Upper lobe of left lung (tissue), 6 donors: ENCODE measurements at regions not wholly inside any gene's neighbourhood (a gene's known extent, or its start where the extent isn't known, plus 50 kb on each side); places are given as distances from the start of the nearest gene placed in this dataset.

Source experiments
- ATAC-seq, 2 donors: fragments of 200-7000 bp; cut with Tn5 transposase; one replicate each; pipeline ENCODE4 v1.9.1; 2022; ENCODE audit warnings: mild to moderate bottlenecking in 2 of 2, moderate library complexity in 2 of 2; ENCODE audit not compliant: low FRiP score in 2 of 2
- DNase-seq, 2 donors: peaks; one replicate each; pipeline ENCODE4 v3.0.0-alpha.2; 2019 to 2020
- H3K27ac ChIP-seq, 4 donors: fragments of 200-600 bp; sonication (generic); one replicate each; pipeline ENCODE4 v1.5.1; 2016 to 2019
- H3K27me3 ChIP-seq, 4 donors: fragments of 200-600 bp; sonication (generic); one replicate each; pipeline ENCODE4 v1.5.1; 2017 to 2019
- H3K36me3 ChIP-seq, 4 donors: fragments of 200-600 bp; sonication (generic); one replicate each; pipeline ENCODE4 v1.5.1; 2016 to 2019
- H3K4me1 ChIP-seq, 4 donors: fragments of 200-600 bp; sonication (generic); one replicate each; pipeline ENCODE4 v1.5.1; 2018 to 2019
- H3K4me3 ChIP-seq, 4 donors: fragments of 200-600 bp; sonication (generic); one replicate each; pipeline ENCODE4 v1.5.1; 2017 to 2019; ENCODE audit warnings: mild to moderate bottlenecking in 2 of 4, moderate library complexity in 1 of 4
- H3K9me3 ChIP-seq, 4 donors: fragments of 200-600 bp; sonication (generic); one replicate each; pipeline ENCODE4 v1.5.1; 2018 to 2019
- EP300 ChIP-seq, 4 donors: sonication (generic); formaldehyde crosslinking; IDR thresholded peaks; one replicate each; pipeline ENCODE4 v1.5.1; 2017; ENCODE audit warnings: antibody characterized with exemption in 4 of 4, control low read depth in 2 of 4
- POLR2A ChIP-seq, 4 donors: fragments of 450-650 bp; IDR thresholded peaks; one replicate each; pipeline ENCODE4 v1.5.1; 2016 to 2017; ENCODE audit warnings: antibody characterized with exemption in 4 of 4, mild to moderate bottlenecking in 2 of 4
- POLR2AphosphoS5 ChIP-seq, 2 donors: sonication (generic); formaldehyde crosslinking; IDR thresholded peaks; one replicate each; pipeline ENCODE4 v1.5.1; 2017; ENCODE audit warnings: antibody characterized with exemption in 2 of 2
- WGBS, 2 donors: methylation state at CpG; one replicate each; pipeline ENCODE4 v1.1.5; 2017 to 2018; 5-methylcytosine and 5-hydroxymethylcytosine counted together
- TF ChIP-seq, protein P1 (sequence below), 6 experiments: fragments of 450-650 bp in 4 of 6; fragments of 200-600 bp in 2 of 6; sonication (generic) in 2 of 6; IDR thresholded peaks; one replicate each; pipeline ENCODE4 v1.5.1; 2016 to 2019; ENCODE audit warnings: antibody characterized with exemption in 6 of 6
- donor health status: DM: no; HTN: no; CAD: no; lungs with moderate emphysema.
- donor health status: DM: no; HTN: yes; CAD: no; lungs with severe emphysema.

DNA sequence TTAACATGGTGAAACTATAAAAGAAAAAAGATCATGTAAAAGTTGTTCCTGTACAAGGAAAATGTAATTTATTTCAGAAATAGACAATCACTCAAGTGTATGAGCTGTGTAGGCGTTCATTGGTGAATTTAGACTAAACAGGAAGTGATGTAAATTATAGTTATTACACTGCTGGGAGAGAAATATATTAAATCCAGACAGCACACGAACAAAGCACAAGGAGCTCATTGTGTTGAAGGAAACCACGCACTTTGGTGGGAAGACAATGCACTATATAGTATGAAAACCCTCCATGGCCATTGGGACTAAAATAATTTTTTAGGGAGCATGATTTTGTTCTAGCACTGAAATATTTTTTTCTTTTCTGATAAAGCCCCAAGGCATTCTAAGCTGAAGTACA, 450.5 kb downstream of the KLF12 start:
- WGBS, 2 donors: 69 to 81% methylated on average over 3 of the region's 3 CpGs
- ATAC-seq (no peak), DNase-seq (no peak)
- Histone ChIP-seq H3K36me3 (no peaks in the 10 kb centered on the region), H3K4me1 (no peaks in the 10 kb centered on the region), H3K9me3 (no peaks in the 10 kb centered on the region), H3K27ac (no peak overlapping the region), H3K4me3 (no peak overlapping the region), H3K27me3 (no peaks in the 10 kb centered on the region)
- no peak for TF ChIP-seq POLR2AphosphoS5 (IDR thresholded peaks at IDR 0.05)
- no peak for TF ChIP-seq EP300 (IDR thresholded peaks at IDR 0.05)
- no peak for TF ChIP-seq POLR2A (IDR thresholded peaks at IDR 0.05)

DNA sequence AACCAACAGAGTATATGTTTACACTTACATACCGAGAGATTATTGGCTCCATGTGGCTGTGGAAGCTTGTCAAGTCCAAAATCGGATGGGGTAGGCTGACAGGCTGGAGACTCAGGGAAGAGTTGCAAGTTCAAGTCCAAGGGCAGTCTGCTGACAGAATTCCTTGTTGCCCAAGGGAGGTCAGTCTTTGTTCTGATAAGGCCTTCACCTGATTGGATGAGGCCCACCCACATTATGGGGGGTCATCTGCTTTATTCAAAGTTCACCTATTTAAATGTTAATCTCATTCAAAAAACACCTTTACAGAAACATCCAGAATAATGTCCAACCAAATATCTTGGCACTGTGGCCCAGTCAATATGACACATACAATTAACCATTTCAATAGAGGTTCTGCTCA, 452.4 kb downstream of the KLF12 start:
- 75 to 91% methylated on average over 2 of the region's 2 CpGs for WGBS, 2 donors
- Histone ChIP-seq H3K27me3 (no peaks in the 10 kb centered on the region), H3K36me3 (no peaks in the 10 kb centered on the region), H3K9me3 (no peaks in the 10 kb centered on the region), H3K4me3 (no peak overlapping the region), H3K27ac (no peak overlapping the region), H3K4me1 (no peaks in the 10 kb centered on the region)
- ATAC-seq (no peak), DNase-seq (no peak)
- TF ChIP-seq, protein P1, sequence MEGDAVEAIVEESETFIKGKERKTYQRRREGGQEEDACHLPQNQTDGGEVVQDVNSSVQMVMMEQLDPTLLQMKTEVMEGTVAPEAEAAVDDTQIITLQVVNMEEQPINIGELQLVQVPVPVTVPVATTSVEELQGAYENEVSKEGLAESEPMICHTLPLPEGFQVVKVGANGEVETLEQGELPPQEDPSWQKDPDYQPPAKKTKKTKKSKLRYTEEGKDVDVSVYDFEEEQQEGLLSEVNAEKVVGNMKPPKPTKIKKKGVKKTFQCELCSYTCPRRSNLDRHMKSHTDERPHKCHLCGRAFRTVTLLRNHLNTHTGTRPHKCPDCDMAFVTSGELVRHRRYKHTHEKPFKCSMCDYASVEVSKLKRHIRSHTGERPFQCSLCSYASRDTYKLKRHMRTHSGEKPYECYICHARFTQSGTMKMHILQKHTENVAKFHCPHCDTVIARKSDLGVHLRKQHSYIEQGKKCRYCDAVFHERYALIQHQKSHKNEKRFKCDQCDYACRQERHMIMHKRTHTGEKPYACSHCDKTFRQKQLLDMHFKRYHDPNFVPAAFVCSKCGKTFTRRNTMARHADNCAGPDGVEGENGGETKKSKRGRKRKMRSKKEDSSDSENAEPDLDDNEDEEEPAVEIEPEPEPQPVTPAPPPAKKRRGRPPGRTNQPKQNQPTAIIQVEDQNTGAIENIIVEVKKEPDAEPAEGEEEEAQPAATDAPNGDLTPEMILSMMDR (IDR thresholded peaks at IDR 0.05): no peak
- TF ChIP-seq POLR2A (IDR thresholded peaks at IDR 0.05) (no peak), EP300 (IDR thresholded peaks at IDR 0.05) (no peak), POLR2AphosphoS5 (IDR thresholded peaks at IDR 0.05) (no peak)

DNA sequence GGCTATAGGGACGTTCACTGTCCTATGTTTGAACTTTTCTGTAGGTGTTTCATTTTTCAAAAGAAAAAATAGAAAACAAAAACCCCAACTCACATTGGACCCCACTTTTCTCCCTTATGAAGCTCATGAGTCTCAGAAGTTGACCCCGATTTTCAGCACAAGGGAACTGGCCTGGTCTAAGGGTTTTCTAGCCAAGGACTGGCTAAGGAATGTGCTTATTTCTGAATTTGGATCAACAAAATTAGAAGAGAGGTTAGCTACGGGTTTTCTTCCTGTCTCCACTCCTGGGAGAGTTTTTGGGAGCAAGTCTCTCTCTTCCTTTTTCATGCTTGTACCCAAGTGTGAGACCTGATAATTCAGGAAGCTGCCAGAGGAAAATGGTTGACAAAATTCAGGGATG, 453.2 kb downstream of the KLF12 start:
- no peaks in the 10 kb centered on the region for H3K27me3 ChIP-seq
- TF ChIP-seq, protein P1 (IDR thresholded peaks at IDR 0.05): no peak
- TF ChIP-seq POLR2AphosphoS5 (IDR thresholded peaks at IDR 0.05) (no peak), POLR2A (IDR thresholded peaks at IDR 0.05) (no peak), EP300 (IDR thresholded peaks at IDR 0.05) (no peak)
- no peak overlapping the region for H3K27ac ChIP-seq
- H3K4me1 ChIP-seq: no peaks in the 10 kb centered on the region
- DNase-seq: no peak
- no peak overlapping the region for H3K4me3 ChIP-seq
- H3K36me3 ChIP-seq: no peaks in the 10 kb centered on the region
- H3K9me3 ChIP-seq: no peaks in the 10 kb centered on the region
- ATAC-seq: no peak
- WGBS, 2 donors: 74% methylated on average over 3 of the region's 3 CpGs

DNA sequence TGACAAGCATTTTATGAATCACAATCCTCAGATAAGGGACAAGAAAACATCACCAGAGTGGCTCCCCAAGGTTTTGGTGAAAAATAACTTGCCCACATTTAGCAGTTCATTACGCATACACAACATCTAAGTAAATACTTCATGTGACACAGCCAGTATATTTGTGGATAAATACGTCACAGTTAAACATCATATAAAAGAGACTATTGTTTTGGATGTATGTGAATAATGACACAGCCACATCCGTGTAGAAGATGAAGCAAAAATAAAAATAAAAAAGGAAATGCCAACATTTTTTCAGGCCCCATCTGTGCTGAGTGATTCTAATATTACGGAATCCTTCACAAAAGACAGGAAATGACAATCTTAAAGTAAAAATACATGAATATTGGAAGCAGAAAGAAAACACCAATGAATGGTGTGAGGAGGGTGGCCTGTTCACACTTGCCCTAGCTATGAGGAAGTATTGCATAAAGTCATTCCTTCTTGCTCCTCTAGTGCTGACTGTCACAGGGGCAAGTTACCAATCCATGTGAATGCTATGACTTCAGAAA, 457.1 kb downstream of the KLF12 start:
- no peaks in the 10 kb centered on the region for H3K9me3 ChIP-seq
- ATAC-seq (no peak), DNase-seq (no peak)
- H3K36me3 ChIP-seq: no peaks in the 10 kb centered on the region
- no peak overlapping the region for H3K4me3 ChIP-seq
- no peaks in the 10 kb centered on the region for H3K4me1 ChIP-seq
- TF ChIP-seq POLR2A (IDR thresholded peaks at IDR 0.05): no peak
- H3K27me3 ChIP-seq: no peaks in the 10 kb centered on the region
- no peak overlapping the region for H3K27ac ChIP-seq
- WGBS, 2 donors: 65 to 69% methylated on average over 4 of the region's 4 CpGs

DNA sequence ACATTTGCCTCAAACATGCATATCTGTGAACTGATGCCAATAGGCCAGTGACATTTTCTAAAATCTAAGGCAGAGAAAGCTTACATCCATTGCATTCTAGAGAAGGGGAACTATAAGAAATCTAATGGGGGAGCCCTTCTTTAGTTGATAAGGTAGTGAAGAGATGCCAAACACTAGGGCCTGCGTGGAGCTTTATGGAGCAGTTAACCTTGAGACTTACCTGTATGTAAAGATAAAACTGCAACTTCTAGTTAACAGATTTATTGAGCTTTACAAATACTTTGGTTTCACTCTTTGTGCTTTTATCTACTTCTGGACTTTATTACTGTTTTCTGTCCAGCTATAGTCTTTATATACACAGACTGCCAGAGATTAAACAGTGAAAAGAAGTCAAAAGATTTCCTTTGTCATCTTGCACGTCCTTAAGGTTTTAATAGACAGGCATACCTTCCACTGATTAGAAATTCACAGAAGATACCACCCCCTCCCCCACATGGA, 457.6 kb downstream of the KLF12 start:
- Histone ChIP-seq H3K9me3 (no peaks in the 10 kb centered on the region), H3K4me1 (no peaks in the 10 kb centered on the region)
- DNase-seq: no peak

More for the DNA sequence above, 457.6 kb downstream of the KLF12 start:
- TF ChIP-seq, protein P1 (IDR thresholded peaks at IDR 0.05): no peak
- TF ChIP-seq POLR2A (IDR thresholded peaks at IDR 0.05) (no peak), EP300 (IDR thresholded peaks at IDR 0.05) (no peak), POLR2AphosphoS5 (IDR thresholded peaks at IDR 0.05) (no peak)
- no peak overlapping the region for H3K27ac ChIP-seq
- no peak for ATAC-seq
- H3K27me3 ChIP-seq: no peaks in the 10 kb centered on the region
- no peak overlapping the region for H3K4me3 ChIP-seq
- H3K36me3 ChIP-seq: no peaks in the 10 kb centered on the region
- 72 to 77% methylated on average over 2 of the region's 2 CpGs for whole genome bisulfite sequencing, 2 donors
